GM18858 (cell line): ENCODE measurements at regions not wholly inside any gene's neighbourhood (a gene's known extent, or its start where the extent isn't known, plus 50 kb on each side); places are given as distances from the start of the nearest gene placed in this dataset.

Source experiments
- ATAC-seq: cut with Tn5 transposase; IDR thresholded peaks from one replicate; pipeline ENCODE4 v1.9.1; 2021; ENCODE audit not compliant: unreplicated experiment

- no peak for ATAC-seq
These were observed 167.3 kb upstream of the GRIN2B start for GRCh38 chr12:14148489-14149270.

GRCh38 chr12:14153803-14154202 lies 172.4 kb upstream of the GRIN2B start:
- peak; percentile 21 for ATAC-seq

GRCh38 chr12:14156606-14157005 lies 175.2 kb upstream of the GRIN2B start:
- ATAC-seq: no peak

- ATAC-seq: peak; percentile 98
These were observed 175.8 kb upstream of the GRIN2B start for GRCh38 chr12:14157088-14157747.

- ATAC-seq: no peak
These were observed 182.9 kb upstream of the GRIN2B start for GRCh38 chr12:14164266-14164665.

- ATAC-seq: no peak
These were observed 185.7 kb upstream of the GRIN2B start for GRCh38 chr12:14167005-14167628.

- ATAC-seq: no peak
These were observed 187.9 kb upstream of the GRIN2B start for GRCh38 chr12:14169281-14169680.

- ATAC-seq: peak; percentile 81
These were observed 189.7 kb upstream of the GRIN2B start for GRCh38 chr12:14171106-14171505.

GRCh38 chr12:14175206-14175605 lies 190.3 kb upstream of the ATF7IP start:
- no peak for ATAC-seq

GRCh38 chr12:14185427-14186192 lies 179.9 kb upstream of the ATF7IP start:
- ATAC-seq: peak; percentile 75

GRCh38 chr12:14186193-14186502 lies 179.3 kb upstream of the ATF7IP start:
- ATAC-seq: no peak

- ATAC-seq: no peak
These were observed 178.5 kb upstream of the ATF7IP start for GRCh38 chr12:14187002-14187401.

GRCh38 chr12:14187966-14188365 lies 177.5 kb upstream of the ATF7IP start:
- ATAC-seq: no peak

GRCh38 chr12:14188744-14189143 lies 176.7 kb upstream of the ATF7IP start:
- no peak for ATAC-seq

- no peak for ATAC-seq
These were observed 174.8 kb upstream of the ATF7IP start for GRCh38 chr12:14190694-14191093.

GRCh38 chr12:14191612-14192011 lies 173.9 kb upstream of the ATF7IP start:
- no peak for ATAC-seq

- ATAC-seq: no peak
These were observed 171.8 kb upstream of the ATF7IP start for GRCh38 chr12:14193639-14194038.

GRCh38 chr12:14194572-14194971 lies 170.9 kb upstream of the ATF7IP start:
- no peak for ATAC-seq

- ATAC-seq: no peak
These were observed 165.9 kb upstream of the ATF7IP start for GRCh38 chr12:14199455-14200198.

GRCh38 chr12:14200598-14200997 lies 164.9 kb upstream of the ATF7IP start:
- no peak for ATAC-seq

- ATAC-seq: no peak
These were observed 164.2 kb upstream of the ATF7IP start for GRCh38 chr12:14201291-14201690.
